Heart left ventricle (tissue), 16 donors: ENCODE measurements at regions not wholly inside any gene's neighbourhood (a gene's known extent, or its start where the extent isn't known, plus 50 kb on each side); places are given as distances from the start of the nearest gene placed in this dataset.

Experiments used
- ATAC-seq, 4 donors: fragments of 200-7000 bp; cut with Tn5 transposase; one replicate each; pipeline ENCODE4 v1.9.1; 2020 to 2022; ENCODE audit warnings: moderate library complexity in 4 of 4, mild to moderate bottlenecking in 3 of 4, moderate number of reproducible peaks in 1 of 4
- DNase-seq, 5 donors: peaks; one replicate each; pipeline ENCODE4 v3.0.0-alpha.2; 2020
- H3K27ac ChIP-seq, 12 donors: fragments of 200-600 bp; sonication (generic) in 4 of 12; one replicate each; pipeline versions ENCODE4 v1.5.0 to v1.8.0; 2016 to 2022; ENCODE audit warnings: mild to moderate bottlenecking in 2 of 12
- H3K27me3 ChIP-seq, 9 donors: fragments of 200-600 bp; sonication (generic) in 2 of 9; one replicate each; pipeline versions ENCODE4 v1.5.1 to v1.8.0; 2016 to 2022; ENCODE audit warnings: mild to moderate bottlenecking in 3 of 9
- H3K36me3 ChIP-seq, 9 donors: fragments of 200-600 bp; sonication (generic) in 2 of 9; one replicate each; pipeline versions ENCODE4 v1.5.0 to v1.8.0; 2018 to 2022; ENCODE audit warnings: mild to moderate bottlenecking in 2 of 9
- H3K4me1 ChIP-seq, 12 donors: fragments of 200-600 bp; sonication (generic) in 4 of 12; one replicate each; pipeline versions ENCODE4 v1.5.0 to v1.8.0; 2016 to 2022; ENCODE audit warnings: mild to moderate bottlenecking in 3 of 12
- H3K4me3 ChIP-seq, 12 donors: fragments of 200-600 bp; sonication (generic) in 4 of 12; one replicate each; pipeline versions ENCODE4 v1.5.0 to v1.8.0; 2017 to 2022; ENCODE audit warnings: mild to moderate bottlenecking in 9 of 12, moderate library complexity in 4 of 12
- H3K9me3 ChIP-seq, 12 donors: fragments of 200-600 bp; sonication (generic) in 4 of 12; one replicate each; pipeline versions ENCODE4 v1.5.0 to v1.8.0; 2016 to 2022; ENCODE audit warnings: mild to moderate bottlenecking in 1 of 12
- POLR2A ChIP-seq, 2 donors: fragments of 450-650 bp; IDR thresholded peaks; one replicate each; pipeline ENCODE4 v1.6.1; 2017; ENCODE audit warnings: antibody characterized with exemption in 2 of 2, mild to moderate bottlenecking in 2 of 2, moderate library complexity in 2 of 2
- WGBS, 4 donors: extraction: QIAGEN DNeasy Blood & Tissue Kit in 2 of 4; methylation state at CpG; one replicate each; pipeline versions ENCODE4 v1.1.5 to v1.1.7; 2013 to 2018; 5-methylcytosine and 5-hydroxymethylcytosine counted together
- intact Hi-C, 10 donors: fragments of 100-400 bp; cut with DNase I; formaldehyde crosslinking; loops; one replicate each; pipeline versions ENCODE4 v1.11.1 to v1.14.2; 2022
- TF ChIP-seq, protein P1 (sequence below), 12 donors: fragments of 200-600 bp; sonication (generic) in 4 of 12; IDR thresholded peaks; one replicate each; pipeline versions ENCODE4 v1.5.0 to v1.8.0; 2018 to 2022; ENCODE audit warnings: antibody characterized with exemption in 12 of 12, mild to moderate bottlenecking in 5 of 12
- donor health status: ischemic (EF 13 %, LVEDD 7.1; RV severe dilation, severe dysfunction).
- donor health status: healthy with polysubstance abuse.
- donor health status: DM: no; HTN: yes; CAD: no.
- donor health status: DM: no; HTN: no; CAD: no.
- donor health status: ischemic (EF 25% LVEDD 6.9; RV normal size, moderate dysfunction).
- donor health status: ischemic (EF 25% LVEDD 5.7; RV mildly dilated, moderate dysfunction).
- donor health status: healthy.
- donor health status: DM: yes; HTN: yes; CAD: no.
- donor health status: ischemic (EF 35%, LVEDD 5.7; RV mildly dilated, moderate dysfunction).
- donor health status: nonischemic (EF 11% LVEDD 7.7; RV severe dilation, severe dysfunction).
- donor health status: DM: yes; HTN: yes; CAD: no.
- donor health status: PGD.
- donor health status: ischemic (EF 29% LVEDD 5.4; RV normal size, mild dysfunction).
- donor health status: nonischemic (EF 23%, LVEDD 6.1; RV moderate dilation, normal function).

DNA sequence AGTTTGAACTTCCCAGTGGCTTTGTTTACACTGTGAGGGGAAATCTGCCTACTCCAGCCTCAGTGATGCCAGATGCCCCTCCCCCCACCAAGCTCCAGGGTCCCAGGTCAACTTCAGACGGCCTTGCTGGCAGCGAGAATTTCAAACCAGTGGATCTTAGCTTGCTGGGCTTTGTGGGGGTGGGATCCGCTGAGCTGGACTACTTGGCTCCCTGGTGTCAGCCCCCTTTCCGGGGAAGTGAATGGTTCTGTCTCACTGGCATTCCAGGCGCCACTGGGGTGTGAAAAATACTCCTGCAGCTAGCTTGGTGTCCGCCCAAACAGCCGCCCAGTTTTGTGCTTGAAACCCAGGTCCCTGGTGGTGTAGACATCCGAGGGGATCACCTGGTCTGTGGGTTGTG, 70.0 kb upstream of the NEUROD1 start:
- intact Hi-C loops: no loop called here
- H3K4me3 ChIP-seq: no peak overlapping the region
- no peak overlapping the region for H3K27ac ChIP-seq
- WGBS, 4 donors: 82 to 94% (median 85%) methylated on average over 6 to 8 of the region's 8 CpGs
- no peaks in the 10 kb centered on the region for H3K36me3 ChIP-seq
- H3K9me3 ChIP-seq: no peaks in the 10 kb centered on the region
- no peak for ATAC-seq
- no peaks in the 10 kb centered on the region for H3K4me1 ChIP-seq
- H3K27me3 ChIP-seq: no peaks in the 10 kb centered on the region
- no peak for DNase-seq
- TF ChIP-seq, protein P1, sequence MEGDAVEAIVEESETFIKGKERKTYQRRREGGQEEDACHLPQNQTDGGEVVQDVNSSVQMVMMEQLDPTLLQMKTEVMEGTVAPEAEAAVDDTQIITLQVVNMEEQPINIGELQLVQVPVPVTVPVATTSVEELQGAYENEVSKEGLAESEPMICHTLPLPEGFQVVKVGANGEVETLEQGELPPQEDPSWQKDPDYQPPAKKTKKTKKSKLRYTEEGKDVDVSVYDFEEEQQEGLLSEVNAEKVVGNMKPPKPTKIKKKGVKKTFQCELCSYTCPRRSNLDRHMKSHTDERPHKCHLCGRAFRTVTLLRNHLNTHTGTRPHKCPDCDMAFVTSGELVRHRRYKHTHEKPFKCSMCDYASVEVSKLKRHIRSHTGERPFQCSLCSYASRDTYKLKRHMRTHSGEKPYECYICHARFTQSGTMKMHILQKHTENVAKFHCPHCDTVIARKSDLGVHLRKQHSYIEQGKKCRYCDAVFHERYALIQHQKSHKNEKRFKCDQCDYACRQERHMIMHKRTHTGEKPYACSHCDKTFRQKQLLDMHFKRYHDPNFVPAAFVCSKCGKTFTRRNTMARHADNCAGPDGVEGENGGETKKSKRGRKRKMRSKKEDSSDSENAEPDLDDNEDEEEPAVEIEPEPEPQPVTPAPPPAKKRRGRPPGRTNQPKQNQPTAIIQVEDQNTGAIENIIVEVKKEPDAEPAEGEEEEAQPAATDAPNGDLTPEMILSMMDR (IDR thresholded peaks at IDR 0.05): no peak
- TF ChIP-seq POLR2A (IDR thresholded peaks at IDR 0.05): no peak

DNA sequence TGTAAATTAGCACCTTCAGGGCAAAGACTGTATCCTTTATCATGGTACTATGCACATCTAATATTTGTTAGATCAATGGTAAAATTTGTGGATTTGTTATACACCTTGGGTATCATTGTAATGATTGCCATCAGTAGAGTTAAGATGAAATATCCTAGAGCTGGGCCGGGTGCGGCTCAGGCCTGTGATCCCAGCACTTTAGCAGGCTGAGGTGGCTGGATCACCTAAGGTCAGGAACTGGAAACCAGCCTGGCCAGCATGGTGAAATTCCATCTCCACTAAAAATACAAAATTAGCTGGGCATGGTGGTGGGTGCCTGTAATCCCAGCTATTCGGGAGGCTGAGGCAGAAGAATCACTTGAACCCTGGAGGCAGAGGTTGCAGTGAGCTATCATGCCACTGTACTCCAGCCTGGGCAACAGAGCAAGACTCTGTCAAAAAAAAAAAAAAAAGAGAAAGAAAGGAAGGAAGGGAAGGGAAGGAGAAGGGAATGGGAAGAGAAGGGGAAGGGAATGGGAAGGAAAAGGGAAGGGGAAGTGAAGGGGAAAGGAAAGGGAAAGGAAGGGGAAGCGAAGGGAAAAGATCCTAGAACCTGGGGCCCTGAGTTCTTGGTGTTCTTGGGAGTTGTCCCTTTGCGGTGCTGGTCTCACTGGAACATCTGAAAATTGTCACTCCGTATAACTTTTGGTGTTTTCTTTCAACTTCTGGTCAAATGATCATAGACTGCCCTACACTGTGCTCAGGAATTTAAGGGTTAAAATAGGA, 71.1 kb upstream of the NEUROD1 start:
- WGBS, 4 donors: 95 to 97% (median 96%) methylated on average over 6 of the region's 6 CpGs

DNA sequence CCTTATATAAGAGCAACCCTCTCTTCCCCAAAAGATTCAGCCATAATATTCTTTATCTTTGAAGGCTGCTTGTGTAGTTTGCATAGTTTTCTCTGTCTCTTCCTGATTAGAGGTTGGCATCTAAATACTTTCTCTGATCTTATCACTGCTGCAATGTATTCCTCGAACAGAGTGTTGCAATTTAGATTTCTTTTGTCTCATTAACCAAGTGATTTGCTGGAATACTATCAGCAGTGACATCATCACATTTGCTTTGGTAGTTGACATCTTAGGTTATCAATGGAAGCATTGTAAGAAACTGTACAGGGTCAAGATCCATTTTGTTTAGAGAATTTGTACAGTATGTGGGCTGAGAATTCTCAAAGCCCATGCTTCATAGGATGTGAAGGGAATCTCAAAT, 72.0 kb upstream of the NEUROD1 start:
- 0 to 45% (median 41%) methylated on average over 1 of the region's 1 CpG for WGBS, 4 donors
- Histone ChIP-seq H3K27me3 (no peaks in the 10 kb centered on the region), H3K36me3 (no peaks in the 10 kb centered on the region), H3K4me3 (no peak overlapping the region), H3K4me1 (no peaks in the 10 kb centered on the region), H3K27ac (no peak overlapping the region), H3K9me3 (no peaks in the 10 kb centered on the region)
- no peak for DNase-seq
- TF ChIP-seq POLR2A (IDR thresholded peaks at IDR 0.05): no peak
- TF ChIP-seq, protein P1 (IDR thresholded peaks at IDR 0.05): no peak
- intact Hi-C loops: no loop called here
- ATAC-seq: no peak

More for the DNA sequence above, 71.1 kb upstream of the NEUROD1 start:
- intact Hi-C loops: no loop called here
- Histone ChIP-seq H3K4me1 (no peaks in the 10 kb centered on the region), H3K9me3 (no peaks in the 10 kb centered on the region), H3K4me3 (no peak overlapping the region), H3K36me3 (no peaks in the 10 kb centered on the region), H3K27me3 (no peaks in the 10 kb centered on the region), H3K27ac (no peak overlapping the region)
- no peak for DNase-seq
- no peak for ATAC-seq
- TF ChIP-seq POLR2A (IDR thresholded peaks at IDR 0.05): no peak
- TF ChIP-seq, protein P1 (IDR thresholded peaks at IDR 0.05): no peak

DNA sequence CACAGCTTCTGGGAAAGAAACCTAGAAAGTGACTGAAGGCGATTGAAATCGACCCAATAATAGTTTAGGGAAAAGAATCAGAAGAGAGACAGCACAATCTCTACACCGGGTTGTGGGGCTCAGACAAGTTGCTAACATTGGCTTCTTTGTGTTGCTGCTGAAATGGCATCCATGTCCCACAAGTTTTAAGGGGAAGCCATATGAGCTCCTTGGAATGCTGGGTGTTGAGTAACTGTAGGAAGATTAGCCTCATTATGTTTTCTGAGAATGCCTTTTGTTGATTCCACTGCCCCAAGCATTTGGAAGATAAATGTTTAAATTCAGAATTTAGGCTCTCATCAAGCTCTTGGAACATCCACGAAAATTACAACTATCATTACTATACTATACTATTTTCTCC, 73.4 kb upstream of the NEUROD1 start:
- H3K4me1 ChIP-seq: no peaks in the 10 kb centered on the region
- H3K36me3 ChIP-seq: no peaks in the 10 kb centered on the region
- no peak for DNase-seq
- TF ChIP-seq, protein P1 (IDR thresholded peaks at IDR 0.05): no peak
- TF ChIP-seq POLR2A (IDR thresholded peaks at IDR 0.05): no peak
- intact Hi-C loops: no loop called here
- no peaks in the 10 kb centered on the region for H3K9me3 ChIP-seq
- H3K4me3 ChIP-seq: no peak overlapping the region
- no peak overlapping the region for H3K27ac ChIP-seq
- H3K27me3 ChIP-seq: no peaks in the 10 kb centered on the region
- WGBS, 4 donors: 85 to 91% (median 89%) methylated on average over 4 of the region's 4 CpGs
- no peak for ATAC-seq
